AG04449 (cell line): ENCODE measurements at regions not wholly inside any gene's neighbourhood (a gene's known extent, or its start where the extent isn't known, plus 50 kb on each side); places are given as distances from the start of the nearest gene placed in this dataset.

ENCODE experiments used
- CTCF ChIA-PET: fragments of 350-600 bp; formaldehyde crosslinking; extraction: SDS; loops from one replicate; lab custom pipeline; 2021; ENCODE audit warnings: antibody characterized with exemption; lab: Yijun Ruan, JAX
- POLR2A ChIA-PET: fragments of 400-600, 350-600 bp; formaldehyde crosslinking; extraction: SDS; loops from one replicate; lab custom pipeline; 2020; ENCODE audit warnings: antibody characterized with exemption, inconsistent platforms; lab: Yijun Ruan, JAX
- DNase-seq: peaks from one replicate; pipeline ENCODE4 v3.0.0-alpha.2; 2010; ENCODE audit warnings: low read depth, low spot score
- H3K4me3 ChIP-seq: 2 replicates; pipeline ENCODE4 v1.5.1; 2011; ENCODE audit warnings: low read depth, mild to moderate bottlenecking, control low read depth, low read length
- TF ChIP-seq, protein P1 (sequence below): IDR thresholded peaks from one replicate; pipeline ENCODE4 v1.5.1; 2011; ENCODE audit warnings: mild to moderate bottlenecking, moderate library complexity, low read length, control low read depth, inconsistent platforms; ENCODE audit not compliant: insufficient read depth; ENCODE audit errors: missing control alignments

GRCh38 chr9:17004500-17004899 is 130.3 kb upstream of the CNTLN start:
- CTCF ChIA-PET = interaction anchor here (1.4 to 4.8 kb wide), 2 partner anchors 11 to 59 kb away, joined by 5 to 22 read pairs; no protein-coding TSS in a partner anchor
- H3K4me3 ChIP-seq = no peak overlapping the region
- DNase-seq = no peak
- TF ChIP-seq, protein P1, sequence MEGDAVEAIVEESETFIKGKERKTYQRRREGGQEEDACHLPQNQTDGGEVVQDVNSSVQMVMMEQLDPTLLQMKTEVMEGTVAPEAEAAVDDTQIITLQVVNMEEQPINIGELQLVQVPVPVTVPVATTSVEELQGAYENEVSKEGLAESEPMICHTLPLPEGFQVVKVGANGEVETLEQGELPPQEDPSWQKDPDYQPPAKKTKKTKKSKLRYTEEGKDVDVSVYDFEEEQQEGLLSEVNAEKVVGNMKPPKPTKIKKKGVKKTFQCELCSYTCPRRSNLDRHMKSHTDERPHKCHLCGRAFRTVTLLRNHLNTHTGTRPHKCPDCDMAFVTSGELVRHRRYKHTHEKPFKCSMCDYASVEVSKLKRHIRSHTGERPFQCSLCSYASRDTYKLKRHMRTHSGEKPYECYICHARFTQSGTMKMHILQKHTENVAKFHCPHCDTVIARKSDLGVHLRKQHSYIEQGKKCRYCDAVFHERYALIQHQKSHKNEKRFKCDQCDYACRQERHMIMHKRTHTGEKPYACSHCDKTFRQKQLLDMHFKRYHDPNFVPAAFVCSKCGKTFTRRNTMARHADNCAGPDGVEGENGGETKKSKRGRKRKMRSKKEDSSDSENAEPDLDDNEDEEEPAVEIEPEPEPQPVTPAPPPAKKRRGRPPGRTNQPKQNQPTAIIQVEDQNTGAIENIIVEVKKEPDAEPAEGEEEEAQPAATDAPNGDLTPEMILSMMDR = no peak
- POLR2A ChIA-PET = interaction anchor here (1.2 kb wide), 1 partner anchor 14 kb away, joined by 4 read pairs; no protein-coding TSS in a partner anchor

- TF ChIP-seq, protein P1 = no peak
- CTCF ChIA-PET = interaction anchor here (0.7 to 4.8 kb wide), 3 partner anchors 10 to 59 kb away, joined by 3 to 22 read pairs (median 5); no protein-coding TSS in a partner anchor
- no peak overlapping the region for H3K4me3 ChIP-seq
- DNase-seq = no peak
- POLR2A ChIA-PET = no interaction called here
Observed at GRCh38 chr9:17003576-17004240, 131.1 kb upstream of the CNTLN start.

DNA sequence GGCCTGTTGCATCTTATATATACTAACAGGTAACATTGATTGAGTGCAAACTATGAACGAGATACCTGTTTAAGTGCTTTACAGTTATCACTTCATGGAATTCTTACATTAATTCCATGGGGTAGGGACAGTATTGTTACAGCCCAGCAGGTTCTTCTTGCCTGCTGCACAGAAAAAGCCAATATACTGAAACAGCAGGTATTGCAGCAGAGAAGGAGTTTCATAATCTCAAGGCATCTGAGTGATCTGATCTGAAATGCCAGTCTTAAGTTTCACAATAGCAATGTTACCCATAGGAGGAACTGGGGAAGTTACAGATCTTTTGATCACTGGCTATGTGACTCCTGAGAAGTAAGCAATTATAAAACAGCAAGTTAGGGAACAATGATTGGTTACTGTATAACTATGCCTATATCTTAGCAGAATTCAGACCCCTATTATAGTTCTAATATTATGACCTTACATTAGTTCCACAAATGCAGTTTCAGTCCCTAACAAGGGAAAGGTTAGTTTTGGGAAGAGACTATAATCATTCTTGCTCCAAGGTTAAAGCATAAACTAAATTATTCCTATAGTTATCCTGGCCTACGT is 126.5 kb upstream of the BNC2 start:
- TF ChIP-seq, protein P1 = no peak
- DNase-seq = no peak
- ChIA-PET CTCF (interaction anchor here (1.1 kb wide), 1 partner anchor 25 kb away, joined by 4 read pairs; no protein-coding TSS in a partner anchor), POLR2A (no interaction called here)
- no peak overlapping the region for H3K4me3 ChIP-seq

GRCh38 chr9:16992138-16992537 is 121.7 kb upstream of the BNC2 start:
- DNase-seq = no peak
- no peak overlapping the region for H3K4me3 ChIP-seq
- TF ChIP-seq, protein P1 = no peak
- CTCF ChIA-PET = interaction anchor here (1.3 to 5.2 kb wide), 3 partner anchors 13 to 71 kb away, joined by 3 to 22 read pairs (median 4); no protein-coding TSS in a partner anchor
- POLR2A ChIA-PET = no interaction called here

DNA sequence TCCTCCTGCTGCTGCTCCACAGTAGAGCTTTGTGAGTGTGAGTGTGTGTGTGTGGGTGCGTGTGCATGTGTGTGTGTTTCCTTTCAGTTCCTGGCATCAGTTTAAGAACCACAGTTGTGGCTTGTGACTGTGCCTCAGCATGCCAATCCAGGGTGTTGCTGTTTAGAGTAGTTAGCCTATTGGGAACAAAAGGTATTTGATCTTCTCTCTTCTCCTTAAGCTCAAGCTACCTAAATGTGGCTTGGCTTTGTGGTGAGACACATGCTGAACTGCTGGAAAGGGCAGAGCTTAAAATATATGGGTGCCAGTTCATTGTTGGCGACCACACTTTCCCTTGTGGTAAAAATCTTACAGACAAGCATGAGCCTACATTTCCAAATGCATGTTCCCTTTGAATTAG is 116.6 kb upstream of the BNC2 start:
- POLR2A ChIA-PET = interaction anchor here (1.2 kb wide), 1 partner anchor 115 kb away, joined by 4 read pairs; no protein-coding TSS in a partner anchor
- TF ChIP-seq, protein P1 = no peak
- DNase-seq = no peak
- CTCF ChIA-PET = no interaction called here
- H3K4me3 ChIP-seq = no peak overlapping the region

- ChIA-PET CTCF (no interaction called here), POLR2A (interaction anchor here (1.2 kb wide), 1 partner anchor 115 kb away, joined by 4 read pairs; no protein-coding TSS in a partner anchor)
- no peak for DNase-seq
- TF ChIP-seq, protein P1 = no peak
- H3K4me3 ChIP-seq = no peak overlapping the region
Observed at GRCh38 chr9:16986556-16986955, 116.1 kb upstream of the BNC2 start.
